ENCODE measurements at regions not wholly inside any gene's neighbourhood (a gene's known extent, or its start where the extent isn't known, plus 50 kb on each side); places are given as distances from the start of the nearest gene placed in this dataset.

GRCh38 chr14:86802726-86803125 is 1190.3 kb downstream of the GALC start (continued):
- TF ChIP-seq, protein P1, sequence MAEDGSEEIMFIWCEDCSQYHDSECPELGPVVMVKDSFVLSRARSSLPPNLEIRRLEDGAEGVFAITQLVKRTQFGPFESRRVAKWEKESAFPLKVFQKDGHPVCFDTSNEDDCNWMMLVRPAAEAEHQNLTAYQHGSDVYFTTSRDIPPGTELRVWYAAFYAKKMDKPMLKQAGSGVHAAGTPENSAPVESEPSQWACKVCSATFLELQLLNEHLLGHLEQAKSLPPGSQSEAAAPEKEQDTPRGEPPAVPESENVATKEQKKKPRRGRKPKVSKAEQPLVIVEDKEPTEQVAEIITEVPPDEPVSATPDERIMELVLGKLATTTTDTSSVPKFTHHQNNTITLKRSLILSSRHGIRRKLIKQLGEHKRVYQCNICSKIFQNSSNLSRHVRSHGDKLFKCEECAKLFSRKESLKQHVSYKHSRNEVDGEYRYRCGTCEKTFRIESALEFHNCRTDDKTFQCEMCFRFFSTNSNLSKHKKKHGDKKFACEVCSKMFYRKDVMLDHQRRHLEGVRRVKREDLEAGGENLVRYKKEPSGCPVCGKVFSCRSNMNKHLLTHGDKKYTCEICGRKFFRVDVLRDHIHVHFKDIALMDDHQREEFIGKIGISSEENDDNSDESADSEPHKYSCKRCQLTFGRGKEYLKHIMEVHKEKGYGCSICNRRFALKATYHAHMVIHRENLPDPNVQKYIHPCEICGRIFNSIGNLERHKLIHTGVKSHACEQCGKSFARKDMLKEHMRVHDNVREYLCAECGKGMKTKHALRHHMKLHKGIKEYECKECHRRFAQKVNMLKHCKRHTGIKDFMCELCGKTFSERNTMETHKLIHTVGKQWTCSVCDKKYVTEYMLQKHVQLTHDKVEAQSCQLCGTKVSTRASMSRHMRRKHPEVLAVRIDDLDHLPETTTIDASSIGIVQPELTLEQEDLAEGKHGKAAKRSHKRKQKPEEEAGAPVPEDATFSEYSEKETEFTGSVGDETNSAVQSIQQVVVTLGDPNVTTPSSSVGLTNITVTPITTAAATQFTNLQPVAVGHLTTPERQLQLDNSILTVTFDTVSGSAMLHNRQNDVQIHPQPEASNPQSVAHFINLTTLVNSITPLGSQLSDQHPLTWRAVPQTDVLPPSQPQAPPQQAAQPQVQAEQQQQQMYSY (CRISPR knock-in tag; IDR thresholded peaks at IDR 0.05), result no peak

DNA sequence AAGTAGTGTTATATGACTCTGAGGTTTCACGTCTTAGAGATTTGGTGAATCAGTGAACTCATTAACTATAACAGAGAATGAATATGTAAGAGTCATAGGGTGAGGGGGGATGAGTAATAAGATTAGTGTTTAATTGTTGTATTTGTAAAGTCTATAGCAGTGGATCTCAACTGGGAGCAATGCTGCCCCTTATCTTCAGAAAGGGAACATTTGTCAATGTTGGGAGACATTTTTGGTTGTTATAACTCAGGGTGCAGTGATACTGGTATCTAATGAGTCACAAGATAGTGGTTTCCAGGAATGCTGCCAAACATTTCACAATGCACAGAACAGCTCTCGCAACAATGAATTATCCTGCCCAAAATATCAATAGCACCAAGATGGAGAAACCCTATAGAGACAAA is 1193.7 kb downstream of the GALC start:
- RAD21 ChIA-PET (ENCODE audit: unreplicated experiment), result no interaction called here
- Histone ChIP-seq H4K20me1 (ENCODE audit: control insufficient read depth, insufficient read depth) (no peaks in the 10 kb centered on the region), H3K27me3 (replicated peaks in 1 of 2; ENCODE audit: control insufficient read depth in 2 of 2, insufficient read depth in 2 of 2, low read length in 1 of 2) (no peaks in the 10 kb centered on the region), H3K27ac (ENCODE audit: control insufficient read depth, insufficient read depth) (no peak overlapping the region), H3K4me3 (no peak overlapping the region), H3K9ac (ENCODE audit: control insufficient read depth, insufficient read depth, low read length) (no peak overlapping the region), H3K36me3 (ENCODE audit: control insufficient read depth in 2 of 2, insufficient read depth in 2 of 2, low read length in 1 of 2) (no peaks in the 10 kb centered on the region), H3K9me3 (replicated peaks; ENCODE audit: control insufficient read depth, insufficient read depth, low read length) (no peaks in the 10 kb centered on the region), H2AFZ (ENCODE audit: control insufficient read depth, low read depth, low read length) (no peak overlapping the region), H3K4me1 (ENCODE audit: control insufficient read depth, insufficient read depth, low read length) (no peaks in the 10 kb centered on the region), H3K79me2 (ENCODE audit: control insufficient read depth, insufficient read depth, low read length) (no peaks in the 10 kb centered on the region), H3K4me2 (ENCODE audit: control insufficient read depth, insufficient read depth) (no peak overlapping the region)
- in situ Hi-C loops (cut with MboI) (no loop called here), intact Hi-C loops (cut with micrococcal nuclease; ENCODE audit: unreplicated experiment) (no loop called here)
- no peak for FAIRE-seq
- no peak for TF ChIP-seq EP300 (IDR thresholded peaks at IDR 0.05; ENCODE audit: borderline replicate concordance in 1 of 2, control insufficient read depth in 1 of 2, low read depth in 2 of 2, low read length in 2 of 2)
- no peak for TF ChIP-seq EGR1 (IDR thresholded peaks at IDR 0.05; ENCODE audit: borderline replicate concordance in 1 of 2, low read depth in 2 of 2, low read length in 2 of 2)
- TF ChIP-seq, protein P2, sequence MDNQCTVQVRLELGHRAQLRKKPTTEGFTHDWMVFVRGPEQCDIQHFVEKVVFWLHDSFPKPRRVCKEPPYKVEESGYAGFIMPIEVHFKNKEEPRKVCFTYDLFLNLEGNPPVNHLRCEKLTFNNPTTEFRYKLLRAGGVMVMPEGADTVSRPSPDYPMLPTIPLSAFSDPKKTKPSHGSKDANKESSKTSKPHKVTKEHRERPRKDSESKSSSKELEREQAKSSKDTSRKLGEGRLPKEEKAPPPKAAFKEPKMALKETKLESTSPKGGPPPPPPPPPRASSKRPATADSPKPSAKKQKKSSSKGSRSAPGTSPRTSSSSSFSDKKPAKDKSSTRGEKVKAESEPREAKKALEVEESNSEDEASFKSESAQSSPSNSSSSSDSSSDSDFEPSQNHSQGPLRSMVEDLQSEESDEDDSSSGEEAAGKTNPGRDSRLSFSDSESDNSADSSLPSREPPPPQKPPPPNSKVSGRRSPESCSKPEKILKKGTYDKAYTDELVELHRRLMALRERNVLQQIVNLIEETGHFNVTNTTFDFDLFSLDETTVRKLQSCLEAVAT (IDR thresholded peaks at IDR 0.05), result no peak
- no peak for TF ChIP-seq ATF3 (IDR thresholded peaks at IDR 0.05; ENCODE audit: borderline replicate concordance, extremely low read depth, low read depth, low read length)
- TF ChIP-seq RELA (IDR thresholded peaks at IDR 0.05; ENCODE audit: borderline replicate concordance, partially characterized antibody), result no peak
- no peak for TF ChIP-seq ZNF24 (IDR thresholded peaks at IDR 0.05)
- TF ChIP-seq ZZZ3 (IDR thresholded peaks at IDR 0.05; ENCODE audit: control insufficient read depth, insufficient read length, low read depth), result no peak
- no peak for DNase-seq (ENCODE audit: low read depth, low spot score)
- SMC1A ChIA-PET (ENCODE audit: uncharacterized antibody, unreplicated experiment), result no interaction called here
- no TSS peak for BruUV-seq (replicated peaks)
- CTCF ChIA-PET, result no interaction called here
- no peak for ATAC-seq
- POLR2A ChIA-PET, result no interaction called here
- WGBS (ENCODE audit: insufficient coverage, insufficient replicate concordance, low lambda C conversion rate, missing lambda C conversion rate), result 0% methylated on average over 2 of the region's 2 CpGs
